ENCODE measurements at regions not wholly inside any gene's neighbourhood (a gene's known extent, or its start where the extent isn't known, plus 50 kb on each side); places are given as distances from the start of the nearest gene placed in this dataset.

DNA sequence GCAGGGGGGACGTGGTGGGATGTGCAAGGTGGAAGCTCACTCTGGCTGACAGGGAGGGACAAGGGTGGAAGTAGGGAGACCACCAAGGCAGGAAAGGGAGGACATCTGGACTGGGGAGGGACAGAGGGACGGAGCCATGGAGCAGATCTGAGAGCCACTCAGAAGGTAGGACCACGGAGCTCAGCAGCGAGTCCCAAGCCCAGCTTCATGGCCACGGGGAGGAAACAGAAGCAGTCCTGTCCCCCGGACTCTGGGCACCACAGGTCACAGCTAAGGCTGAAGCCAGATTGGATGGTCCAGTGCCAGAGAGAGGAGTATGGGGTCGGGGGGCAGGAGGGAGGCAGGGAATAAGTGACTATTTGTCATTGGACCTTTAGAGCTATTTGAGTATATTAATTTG is 220.1 kb downstream of the TBC1D2B start:
- DNase-seq (ENCODE audit: low read depth): no peak
- TF ChIP-seq, protein P1, sequence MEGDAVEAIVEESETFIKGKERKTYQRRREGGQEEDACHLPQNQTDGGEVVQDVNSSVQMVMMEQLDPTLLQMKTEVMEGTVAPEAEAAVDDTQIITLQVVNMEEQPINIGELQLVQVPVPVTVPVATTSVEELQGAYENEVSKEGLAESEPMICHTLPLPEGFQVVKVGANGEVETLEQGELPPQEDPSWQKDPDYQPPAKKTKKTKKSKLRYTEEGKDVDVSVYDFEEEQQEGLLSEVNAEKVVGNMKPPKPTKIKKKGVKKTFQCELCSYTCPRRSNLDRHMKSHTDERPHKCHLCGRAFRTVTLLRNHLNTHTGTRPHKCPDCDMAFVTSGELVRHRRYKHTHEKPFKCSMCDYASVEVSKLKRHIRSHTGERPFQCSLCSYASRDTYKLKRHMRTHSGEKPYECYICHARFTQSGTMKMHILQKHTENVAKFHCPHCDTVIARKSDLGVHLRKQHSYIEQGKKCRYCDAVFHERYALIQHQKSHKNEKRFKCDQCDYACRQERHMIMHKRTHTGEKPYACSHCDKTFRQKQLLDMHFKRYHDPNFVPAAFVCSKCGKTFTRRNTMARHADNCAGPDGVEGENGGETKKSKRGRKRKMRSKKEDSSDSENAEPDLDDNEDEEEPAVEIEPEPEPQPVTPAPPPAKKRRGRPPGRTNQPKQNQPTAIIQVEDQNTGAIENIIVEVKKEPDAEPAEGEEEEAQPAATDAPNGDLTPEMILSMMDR (conservative IDR thresholded peaks at IDR 0.05; ENCODE audit: control insufficient read depth, insufficient read depth, low read depth, low read length): no peak
- no peak overlapping the region for H3K4me3 ChIP-seq (ENCODE audit: control insufficient read depth, low read depth, low read length)

DNA sequence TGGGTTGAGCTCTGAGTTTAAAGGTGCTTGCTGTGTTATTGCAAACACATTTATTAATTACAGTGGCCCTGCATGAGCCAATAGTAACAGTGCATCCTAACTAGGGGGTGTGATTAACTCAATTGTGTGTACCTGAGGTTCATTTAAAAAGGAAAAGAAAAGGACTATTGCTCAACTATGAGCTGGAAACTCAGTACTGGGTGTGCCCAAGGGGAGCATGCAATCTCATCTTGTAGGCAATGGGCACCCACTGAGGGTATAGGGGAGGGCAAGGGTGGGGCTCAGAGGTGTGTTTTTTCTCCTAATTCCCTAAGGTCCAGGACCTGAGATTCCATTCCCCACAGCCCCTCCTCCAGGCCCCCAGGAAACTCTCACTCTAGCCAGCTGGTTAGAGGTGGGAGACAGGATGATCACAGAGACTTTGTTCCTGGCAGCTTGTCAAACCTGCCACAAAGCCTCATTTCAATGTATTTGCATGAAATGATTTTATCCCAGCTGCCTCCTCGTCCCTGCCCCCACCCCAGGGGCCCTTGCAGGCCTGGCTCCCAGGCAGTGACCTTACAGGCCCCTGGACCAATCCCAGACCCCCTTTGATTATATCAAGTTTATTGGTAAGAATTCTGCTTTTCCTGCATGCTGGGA is 220.7 kb downstream of the TBC1D2B start:
- H3K4me3 ChIP-seq (ENCODE audit: control insufficient read depth, low read depth, low read length): no peak overlapping the region
- DNase-seq (ENCODE audit: low read depth): no peak
- TF ChIP-seq, protein P1 (conservative IDR thresholded peaks at IDR 0.05; ENCODE audit: control insufficient read depth, insufficient read depth, low read depth, low read length): no peak

DNA sequence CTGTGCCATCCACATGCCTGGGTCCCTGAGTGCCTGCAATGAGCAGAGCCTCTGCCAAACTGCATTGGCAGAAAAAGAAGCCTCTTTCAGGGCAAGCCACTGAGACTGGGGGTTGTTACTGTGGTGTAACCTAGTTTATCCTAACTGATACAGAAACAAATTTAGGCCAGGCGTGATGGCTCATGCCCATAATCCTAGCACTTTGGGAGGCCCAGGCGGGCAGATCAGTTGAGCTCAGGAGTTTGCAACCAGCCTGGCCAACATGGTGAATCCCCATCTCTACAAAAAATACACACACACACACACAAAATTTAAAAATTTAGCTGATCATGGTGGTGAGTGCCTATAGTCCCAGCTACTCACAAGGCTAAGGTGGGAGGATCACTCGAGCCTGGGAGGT is 221.6 kb downstream of the TBC1D2B start:
- H3K4me3 ChIP-seq (ENCODE audit: control insufficient read depth, low read depth, low read length): no peak overlapping the region
- TF ChIP-seq, protein P1 (conservative IDR thresholded peaks at IDR 0.05; ENCODE audit: control insufficient read depth, insufficient read depth, low read depth, low read length): no peak
- no peak for DNase-seq (ENCODE audit: low read depth)

DNA sequence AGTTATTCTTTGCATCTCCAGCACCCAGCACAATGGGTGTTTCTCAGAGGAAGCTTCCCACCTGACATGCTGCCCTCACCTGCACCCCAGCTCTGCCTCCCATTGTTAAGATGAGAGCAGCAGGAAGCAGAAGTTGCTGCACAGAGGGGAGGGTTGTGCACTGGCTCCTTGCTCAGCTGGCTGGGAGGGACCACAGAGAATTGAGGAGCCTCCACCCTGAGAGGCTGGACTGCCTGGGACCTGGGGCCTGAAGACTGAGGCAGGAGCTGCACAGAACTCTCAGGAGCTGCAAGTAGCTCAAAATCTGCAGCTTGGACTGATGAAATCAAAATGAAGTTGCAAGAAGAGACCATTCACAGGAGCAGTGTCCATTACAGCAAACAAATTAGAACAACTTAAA is 222.3 kb upstream of the LINGO1 start:
- TF ChIP-seq, protein P1 (conservative IDR thresholded peaks at IDR 0.05; ENCODE audit: control insufficient read depth, insufficient read depth, low read depth, low read length): no peak
- no peak for DNase-seq (ENCODE audit: low read depth)
- no peak overlapping the region for H3K4me3 ChIP-seq (ENCODE audit: control insufficient read depth, low read depth, low read length)

DNA sequence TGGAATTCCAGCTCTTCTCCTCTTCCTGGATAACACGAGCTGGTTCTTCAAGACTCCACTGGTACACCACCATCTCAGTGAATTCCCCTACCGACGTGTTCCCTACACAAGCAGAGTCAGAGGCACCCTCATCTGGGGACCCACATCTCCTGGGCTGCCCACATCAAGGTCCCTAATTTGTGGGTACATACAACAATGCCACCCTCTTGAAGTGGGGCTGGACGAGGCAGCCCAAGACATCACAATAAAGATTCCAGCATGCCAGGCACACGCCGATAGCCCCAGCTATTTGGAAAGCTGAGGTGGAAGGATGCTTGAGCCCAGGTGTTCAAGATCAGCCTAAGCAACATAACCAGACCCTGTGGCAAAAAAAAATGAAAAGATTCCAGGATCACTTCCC is 221.2 kb upstream of the LINGO1 start:
- TF ChIP-seq, protein P1 (conservative IDR thresholded peaks at IDR 0.05; ENCODE audit: control insufficient read depth, insufficient read depth, low read depth, low read length): no peak
- H3K4me3 ChIP-seq (ENCODE audit: control insufficient read depth, low read depth, low read length): no peak overlapping the region
- no peak for DNase-seq (ENCODE audit: low read depth)

DNA sequence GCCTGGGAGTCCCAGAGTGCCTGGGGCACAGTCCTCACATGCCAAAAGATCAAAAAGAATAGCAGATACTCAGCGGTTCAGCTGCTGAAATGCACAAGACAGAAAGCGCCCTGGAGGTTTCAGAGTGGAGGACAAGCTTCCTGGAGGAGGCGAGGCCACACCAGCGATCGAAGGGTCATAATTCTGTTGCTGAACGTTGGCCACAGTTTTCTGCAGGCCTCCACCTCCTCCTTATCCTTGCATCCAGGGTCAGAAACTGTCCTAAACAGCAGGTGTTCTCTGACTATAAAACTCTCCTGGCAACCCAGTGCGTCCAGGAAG is 220.3 kb upstream of the LINGO1 start:
- DNase-seq (ENCODE audit: low read depth): no peak
- H3K4me3 ChIP-seq (ENCODE audit: control insufficient read depth, low read depth, low read length): no peak overlapping the region
- TF ChIP-seq, protein P1 (conservative IDR thresholded peaks at IDR 0.05; ENCODE audit: control insufficient read depth, insufficient read depth, low read depth, low read length): no peak

Data from fibroblast of mammary gland (primary cell).